Glutamatergic neuron (in vitro differentiated cells): ENCODE measurements at regions not wholly inside any gene's neighbourhood (a gene's known extent, or its start where the extent isn't known, plus 50 kb on each side); places are given as distances from the start of the nearest gene placed in this dataset.

Experiments
- DNase-seq: peaks from one replicate; pipeline ENCODE4 v3.0.0; 2022
- H3K27ac Mint-ChIP-seq: one replicate; pipeline ENCODE4 v1.8.0; 2020; ENCODE audit warnings: mild to moderate bottlenecking, mixed read lengths, inconsistent platforms; ENCODE audit not compliant: unreplicated experiment
- H3K27me3 Mint-ChIP-seq: one replicate; pipeline ENCODE4 v1.8.0; 2020; ENCODE audit warnings: mild to moderate bottlenecking, moderate library complexity, mixed read lengths, inconsistent platforms; ENCODE audit not compliant: unreplicated experiment
- H3K36me3 Mint-ChIP-seq: one replicate; pipeline ENCODE4 v1.8.0; 2020; ENCODE audit warnings: mild to moderate bottlenecking, mixed read lengths, inconsistent platforms; ENCODE audit not compliant: unreplicated experiment
- H3K4me1 Mint-ChIP-seq: one replicate; pipeline ENCODE4 v1.8.0; 2020; ENCODE audit warnings: mild to moderate bottlenecking, low read depth, mixed read lengths, inconsistent platforms; ENCODE audit not compliant: unreplicated experiment
- H3K4me3 Mint-ChIP-seq: one replicate; pipeline ENCODE4 v1.8.0; 2020; ENCODE audit warnings: mild to moderate bottlenecking, mixed read lengths, inconsistent platforms; ENCODE audit not compliant: unreplicated experiment
- H3K9me3 Mint-ChIP-seq: one replicate; pipeline ENCODE4 v1.8.0; 2020; ENCODE audit warnings: mild to moderate bottlenecking, moderate library complexity, mixed read lengths, inconsistent platforms; ENCODE audit not compliant: unreplicated experiment
- CTCF ChIP-seq: fragments of 200-600 bp; sonication (generic); IDR thresholded peaks from one replicate; pipeline ENCODE4 v1.5.0; 2021; ENCODE audit not compliant: partially characterized antibody, unreplicated experiment

GRCh38 chr5:6867712-6868111 lies 154.5 kb downstream of the TENT4A start:
- H3K27ac Mint-ChIP-seq, result peak overlapping the region; percentile 19
- H3K4me3 Mint-ChIP-seq, result no peak overlapping the region
- H3K4me1 Mint-ChIP-seq, result no peaks in the 10 kb centered on the region
- H3K9me3 Mint-ChIP-seq, result peaks cover 2% of the 10 kb centered on the region
- no peak for DNase-seq
- peaks cover 5% of the 10 kb centered on the region for H3K36me3 Mint-ChIP-seq
- peaks cover 5% of the 10 kb centered on the region for H3K27me3 Mint-ChIP-seq
- TF ChIP-seq CTCF, result no peak

GRCh38 chr5:6868171-6868570 lies 154.9 kb downstream of the TENT4A start:
- H3K4me3 Mint-ChIP-seq, result no peak overlapping the region
- DNase-seq, result no peak
- H3K27me3 Mint-ChIP-seq, result peaks cover 5% of the 10 kb centered on the region
- TF ChIP-seq CTCF, result no peak
- peaks cover under 1% of the 10 kb centered on the region for H3K4me1 Mint-ChIP-seq
- peaks cover 1% of the 10 kb centered on the region for H3K36me3 Mint-ChIP-seq
- peaks cover 2% of the 10 kb centered on the region for H3K9me3 Mint-ChIP-seq
- H3K27ac Mint-ChIP-seq, result no peak overlapping the region

- no peak for DNase-seq
- Mint-ChIP-seq H3K4me3 (no peak overlapping the region), H3K4me1 (peaks cover 1% of the 10 kb centered on the region), H3K36me3 (no peaks in the 10 kb centered on the region), H3K9me3 (peaks cover 4% of the 10 kb centered on the region), H3K27me3 (peaks cover 5% of the 10 kb centered on the region), H3K27ac (no peak overlapping the region)
- no peak for TF ChIP-seq CTCF
Observed at GRCh38 chr5:6868575-6869215, 155.5 kb downstream of the TENT4A start.

GRCh38 chr5:6869677-6870076 lies 156.4 kb downstream of the TENT4A start:
- Mint-ChIP-seq H3K27me3 (peaks cover 5% of the 10 kb centered on the region), H3K27ac (no peak overlapping the region), H3K4me3 (no peak overlapping the region)

More at GRCh38 chr5:6869677-6870076, 156.4 kb downstream of the TENT4A start:
- DNase-seq, result no peak
- Mint-ChIP-seq H3K4me1 (peaks cover 1% of the 10 kb centered on the region), H3K36me3 (no peaks in the 10 kb centered on the region), H3K9me3 (peaks cover 4% of the 10 kb centered on the region)
- TF ChIP-seq CTCF, result no peak
